HEK293 (cell line): ENCODE measurements at regions not wholly inside any gene's neighbourhood (a gene's known extent, or its start where the extent isn't known, plus 50 kb on each side); places are given as distances from the start of the nearest gene placed in this dataset.

Experiments used
- CTCF ChIP-seq: fragments of 450-650 bp; formaldehyde crosslinking; IDR thresholded peaks from 2 replicates; pipeline ENCODE4 v1.5.1; 2016; ENCODE audit warnings: missing biosample characterization, missing genetic modification characterization
- ZFP37 ChIP-seq: fragments of 450-650 bp; formaldehyde crosslinking; IDR thresholded peaks from 2 replicates; pipeline ENCODE4 v1.5.1; 2016; ENCODE audit warnings: missing biosample characterization, missing genetic modification characterization

- no peak for TF ChIP-seq ZFP37 (tag by site-specific recombination)
- no peak for TF ChIP-seq CTCF (tag by site-specific recombination)
These were observed 167.0 kb upstream of the MTPN start for GRCh38 chr7:136144182-136144581.
